SU-DHL-6 (cell line): ENCODE measurements at regions not wholly inside any gene's neighbourhood (a gene's known extent, or its start where the extent isn't known, plus 50 kb on each side); places are given as distances from the start of the nearest gene placed in this dataset.

ENCODE experiments used
- H2AFZ ChIP-seq: fragments of 200-600 bp; sonication (generic); 2 replicates; pipeline ENCODE4 v1.6.1; 2014; ENCODE audit warnings: low read depth, mild to moderate bottlenecking, moderate library complexity, mixed read lengths, antibody characterized with exemption, low read length; ENCODE audit not compliant: severe bottlenecking
- H3F3A ChIP-seq: fragments of 200-600 bp; shearing (Covaris generic); 2 replicates; pipeline ENCODE4 v1.6.0; 2016; ENCODE audit warnings: antibody characterized with exemption, mild to moderate bottlenecking; ENCODE audit not compliant: insufficient read depth
- H3K27ac ChIP-seq: fragments of 200-600 bp; sonication (generic); 2 replicates; pipeline ENCODE4 v1.5.1; 2016; ENCODE audit warnings: low read depth, mild to moderate bottlenecking, low read length, moderate library complexity, mixed read lengths
- H3K27me3 ChIP-seq: fragments of 200-600 bp; sonication (generic), shearing (Covaris generic); 2 replicates; pipeline ENCODE4 v1.6.0; 2014; ENCODE audit warnings: mild to moderate bottlenecking, low read length
- H3K36me3 ChIP-seq: fragments of 200-600 bp; sonication (generic); 2 replicates; pipeline ENCODE4 v1.6.1; 2014; ENCODE audit warnings: mild to moderate bottlenecking, low read length, mixed read lengths
- H3K4me2 ChIP-seq: fragments of 300-600, 200-600 bp; shearing (Covaris generic), sonication (generic); 2 replicates; pipeline ENCODE4 v1.6.0; 2014; ENCODE audit warnings: low read length, low read depth, mild to moderate bottlenecking; ENCODE audit not compliant: poor library complexity, severe bottlenecking
- H3K4me3 ChIP-seq: fragments of 200-600 bp; sonication (generic); 2 replicates; pipeline ENCODE4 v1.5.1; 2014; ENCODE audit warnings: antibody characterized with exemption, low read length, mild to moderate bottlenecking, mixed read lengths; ENCODE audit not compliant: insufficient read depth, poor library complexity, severe bottlenecking
- H3K79me2 ChIP-seq: fragments of 200-600 bp; sonication (generic); 2 replicates; pipeline ENCODE4 v1.6.1; 2014; ENCODE audit warnings: mild to moderate bottlenecking, low read length, moderate library complexity; ENCODE audit not compliant: insufficient read depth
- H3K9ac ChIP-seq: fragments of 200-600 bp; sonication (generic); 2 replicates; pipeline ENCODE4 v1.7.0; 2014; ENCODE audit warnings: mild to moderate bottlenecking, low read length
- H3K9me2 ChIP-seq: fragments of 200-600 bp; sonication (generic); replicated peaks from 2 replicates; pipeline ENCODE4 v1.6.1; 2014; ENCODE audit warnings: low read length; ENCODE audit not compliant: insufficient read depth
- H3K9me3 ChIP-seq: fragments of 200-600 bp; sonication (generic); 2 replicates; pipeline ENCODE4 v1.6.1; 2014; ENCODE audit warnings: low read length, mixed read lengths; ENCODE audit not compliant: insufficient read depth
- H4K20me1 ChIP-seq: fragments of 200-600 bp; sonication (generic); 2 replicates; pipeline ENCODE4 v1.6.1; 2014; ENCODE audit warnings: low read depth, mild to moderate bottlenecking, antibody characterized with exemption, low read length, moderate library complexity, mixed read lengths
- CTCF ChIP-seq: fragments of 200-600 bp; sonication (generic); IDR thresholded peaks from one replicate; pipeline ENCODE4 v1.5.1; 2017; ENCODE audit warnings: antibody characterized with exemption, mild to moderate bottlenecking, low read length, moderate library complexity; ENCODE audit not compliant: insufficient read depth, poor library complexity, severe bottlenecking
- EZH2phosphoT487 ChIP-seq: fragments of 200-600 bp; sonication (generic), shearing (Covaris generic); conservative IDR thresholded peaks from 2 replicates; pipeline ENCODE4 v1.6.1; 2018; ENCODE audit warnings: mild to moderate bottlenecking, antibody characterized with exemption, low read length, moderate library complexity, mixed read lengths

DNA sequence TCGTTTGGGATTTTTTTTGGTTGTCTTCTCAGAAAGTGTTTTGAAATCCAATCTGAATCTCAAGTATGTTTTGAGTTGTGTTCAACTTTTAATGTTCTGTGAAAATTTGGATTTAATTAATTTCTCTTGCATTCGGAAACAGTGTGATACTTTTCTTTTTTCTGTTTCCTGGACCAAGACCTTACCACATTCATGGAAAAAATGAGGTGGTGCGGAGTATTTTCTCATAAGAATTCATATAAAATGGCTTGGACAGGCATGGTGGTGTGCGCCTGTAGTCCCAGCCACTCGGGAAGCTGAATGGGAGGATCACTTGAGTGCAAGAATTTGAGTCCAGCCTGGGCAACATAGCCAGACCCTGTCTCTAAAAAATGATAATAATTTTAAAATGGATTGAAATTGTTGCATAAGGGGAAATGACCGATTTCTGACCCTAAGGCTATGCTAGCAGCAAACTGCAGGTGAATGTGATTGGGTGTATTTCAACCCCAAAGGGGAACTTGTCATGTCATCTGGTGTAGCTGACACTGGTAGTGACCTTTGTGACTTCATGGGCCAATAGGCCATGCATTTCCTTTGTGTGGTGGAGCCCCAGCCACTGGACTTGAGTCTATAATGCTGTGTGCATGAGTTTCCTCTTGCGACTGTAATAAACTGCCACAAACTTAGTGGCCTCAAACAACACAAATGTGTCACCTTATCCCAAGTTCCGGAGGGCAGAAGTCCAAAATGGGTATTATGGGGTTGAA is 123.5 kb upstream of the RFLNA start:
- no peaks in the 10 kb centered on the region for H3K9me3 ChIP-seq
- H3K4me3 ChIP-seq, result no peak overlapping the region
- H2AFZ ChIP-seq, result no peak overlapping the region
- H3K27ac ChIP-seq, result no peak overlapping the region
- no peaks in the 10 kb centered on the region for H3K36me3 ChIP-seq
- TF ChIP-seq CTCF (no peak), EZH2phosphoT487 (no peak)
- H3K27me3 ChIP-seq, result no peaks in the 10 kb centered on the region
- H3K9me2 ChIP-seq, result no peaks in the 10 kb centered on the region
- no peaks in the 10 kb centered on the region for H3K79me2 ChIP-seq
- H3K9ac ChIP-seq, result no peak overlapping the region
- no peak overlapping the region for H3K4me2 ChIP-seq
- no peaks in the 10 kb centered on the region for H3F3A ChIP-seq
- H4K20me1 ChIP-seq, result no peaks in the 10 kb centered on the region

GRCh38 chr12:124172636-124173035 is 122.3 kb upstream of the RFLNA start:
- no peak overlapping the region for H3K4me3 ChIP-seq
- no peak overlapping the region for H3K9ac ChIP-seq
- H3K27me3 ChIP-seq, result no peaks in the 10 kb centered on the region
- H3K79me2 ChIP-seq, result no peaks in the 10 kb centered on the region
- H3K36me3 ChIP-seq, result no peaks in the 10 kb centered on the region
- H3K4me2 ChIP-seq, result no peak overlapping the region
- H3K9me3 ChIP-seq, result no peaks in the 10 kb centered on the region
- H3F3A ChIP-seq, result no peaks in the 10 kb centered on the region
- no peaks in the 10 kb centered on the region for H4K20me1 ChIP-seq
- TF ChIP-seq EZH2phosphoT487 (no peak), CTCF (no peak)
- H2AFZ ChIP-seq, result no peak overlapping the region
- no peak overlapping the region for H3K27ac ChIP-seq
- no peaks in the 10 kb centered on the region for H3K9me2 ChIP-seq

- Histone ChIP-seq H3K36me3 (no peaks in the 10 kb centered on the region), H3K4me2 (no peak overlapping the region), H3K9ac (no peak overlapping the region)
These were observed 121.2 kb upstream of the RFLNA start for GRCh38 chr12:124173692-124174091.

More at GRCh38 chr12:124173692-124174091, 121.2 kb upstream of the RFLNA start:
- no peak overlapping the region for H3K27ac ChIP-seq
- no peaks in the 10 kb centered on the region for H4K20me1 ChIP-seq
- no peak overlapping the region for H3K4me3 ChIP-seq
- no peak overlapping the region for H2AFZ ChIP-seq
- no peaks in the 10 kb centered on the region for H3K9me3 ChIP-seq
- H3F3A ChIP-seq, result no peaks in the 10 kb centered on the region
- H3K79me2 ChIP-seq, result no peaks in the 10 kb centered on the region
- TF ChIP-seq EZH2phosphoT487 (no peak), CTCF (no peak)
- H3K27me3 ChIP-seq, result no peaks in the 10 kb centered on the region
- H3K9me2 ChIP-seq, result no peaks in the 10 kb centered on the region
